GOT3 (cell line): ENCODE measurements at regions not wholly inside any gene's neighbourhood (a gene's known extent, or its start where the extent isn't known, plus 50 kb on each side); places are given as distances from the start of the nearest gene placed in this dataset.

ENCODE experiments used
- DNase-seq: peaks from one replicate; lab custom pipeline; 2025; ENCODE audit warnings: mixed read lengths; lab: John Stamatoyannopoulos, UW

DNA sequence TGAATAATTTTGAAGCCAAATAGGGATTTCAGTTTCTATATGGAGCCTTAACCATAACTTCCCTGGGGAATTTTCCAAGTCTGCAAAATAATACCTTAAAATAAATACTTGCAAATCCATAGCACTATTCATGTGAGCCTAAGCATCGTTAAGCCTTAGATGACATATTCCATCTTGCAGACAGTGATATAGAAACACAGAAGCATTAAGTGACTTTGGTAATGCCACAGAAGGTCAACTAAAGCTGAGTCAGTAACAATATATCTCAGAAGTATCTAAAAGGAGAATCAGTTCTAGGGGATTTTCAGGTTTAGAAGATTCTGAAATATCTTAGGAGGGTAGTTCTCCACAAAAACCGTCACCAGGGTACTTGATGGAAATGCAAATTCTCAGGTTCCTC, 163.4 kb upstream of the COL1A2 start:
- no peak for DNase-seq

DNA sequence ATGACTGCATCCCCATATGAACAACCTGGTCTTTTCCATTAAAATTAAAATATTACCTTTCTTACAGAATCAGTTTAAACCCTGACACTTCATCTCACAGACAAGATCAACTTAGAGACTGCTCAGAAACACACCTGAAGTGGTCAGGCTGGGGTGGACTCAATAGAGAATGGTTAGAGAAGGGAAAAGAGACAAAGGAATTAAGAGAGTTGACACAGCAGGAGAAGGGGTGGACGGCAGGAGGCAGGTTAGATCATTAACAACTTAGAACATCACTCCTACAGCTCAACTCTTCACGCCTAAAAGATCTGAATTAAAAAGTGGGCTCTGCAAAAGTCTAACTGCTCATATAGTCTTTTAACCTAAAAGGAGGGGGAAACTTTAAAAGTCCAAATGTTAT, 157.7 kb upstream of the COL1A2 start:
- no peak for DNase-seq

DNA sequence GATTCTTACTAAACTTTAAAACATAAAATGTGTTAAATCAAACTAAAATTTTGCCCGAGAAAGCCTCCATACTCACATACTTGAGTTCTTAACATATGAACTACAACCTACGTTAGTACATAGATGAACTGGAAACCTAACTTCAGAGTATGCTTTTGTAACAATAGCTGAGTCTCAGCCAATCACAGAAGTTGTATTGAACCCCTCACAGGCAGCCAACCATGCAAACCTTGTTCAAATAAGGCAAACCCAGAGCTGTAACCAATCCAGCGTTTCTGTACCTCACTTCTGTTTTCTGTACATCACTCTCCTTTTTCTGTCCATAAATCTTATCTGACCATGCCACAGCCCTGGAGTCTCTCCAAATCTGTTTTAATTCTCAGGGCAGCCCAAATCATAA, 157.3 kb upstream of the COL1A2 start:
- DNase-seq: no peak

DNA sequence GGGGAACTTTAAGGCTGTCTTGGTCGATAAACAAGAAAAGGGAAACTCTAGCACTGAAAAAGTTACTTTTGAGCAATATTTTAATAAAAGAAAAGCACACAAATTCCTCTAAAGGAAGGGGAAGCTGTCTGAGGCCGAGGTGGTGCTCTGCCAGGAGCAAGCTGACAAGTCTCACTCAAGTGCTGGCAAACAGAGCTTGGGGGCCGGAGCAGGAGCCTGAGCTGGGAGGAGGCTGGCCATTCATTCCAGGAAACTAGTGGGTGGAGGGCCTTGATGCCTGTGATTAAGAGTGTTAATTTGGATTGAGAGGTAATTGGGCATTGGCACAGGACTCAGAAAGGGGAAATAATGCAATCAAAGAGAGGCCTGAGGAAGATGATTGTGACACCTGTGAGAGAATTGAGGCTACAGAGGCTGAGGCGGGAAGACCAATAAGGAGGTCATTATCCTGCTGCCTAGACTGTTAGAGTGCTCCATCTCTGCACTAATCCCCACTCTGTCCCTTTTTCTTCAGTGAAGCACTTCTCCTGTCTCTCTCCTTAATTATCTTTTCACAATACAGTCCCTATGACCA, 154.9 kb upstream of the COL1A2 start:
- DNase-seq: no peak

DNA sequence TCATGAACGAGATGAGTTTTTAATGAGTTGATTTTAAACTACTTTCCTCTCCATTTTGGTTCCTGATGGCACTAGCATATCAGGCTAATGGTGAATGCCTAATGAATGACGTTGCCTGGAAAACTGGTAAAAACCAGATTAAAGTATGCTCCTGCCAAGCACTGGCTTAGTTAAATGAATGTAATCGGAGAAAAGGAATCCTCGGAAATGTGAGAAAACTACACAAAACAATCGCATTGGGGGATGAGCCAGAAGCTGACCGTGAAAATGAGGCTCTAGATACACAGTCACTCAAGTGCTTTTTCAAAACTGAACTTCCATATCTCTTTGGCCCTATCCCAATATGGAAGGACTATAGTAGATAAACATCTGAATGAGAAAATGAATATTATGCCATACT, 153.8 kb upstream of the COL1A2 start:
- no peak for DNase-seq

DNA sequence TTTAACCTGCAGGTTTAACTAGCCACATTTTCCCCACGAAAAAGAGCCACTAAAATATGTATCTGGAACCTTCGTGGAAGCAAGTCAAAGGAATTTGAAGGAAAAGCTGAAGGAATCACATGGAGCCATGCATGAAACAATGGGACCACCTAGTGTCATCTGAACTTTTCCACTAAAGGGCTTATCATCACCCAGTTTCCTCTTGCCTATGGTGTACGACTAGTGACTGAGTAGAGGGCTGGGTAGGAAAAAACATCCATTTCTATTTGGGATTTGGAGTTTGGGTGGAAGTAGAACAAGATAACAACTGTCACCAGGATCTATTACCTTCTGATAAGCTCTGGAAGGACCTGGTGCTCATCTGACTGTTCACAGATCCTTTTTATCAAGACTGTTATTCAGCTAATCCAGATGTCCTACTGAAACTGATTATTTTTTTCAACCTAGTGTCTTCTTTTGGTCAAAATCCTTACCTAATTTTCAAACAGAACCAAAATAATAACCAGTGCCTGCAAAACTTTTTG, 153.2 kb upstream of the COL1A2 start:
- DNase-seq: no peak

DNA sequence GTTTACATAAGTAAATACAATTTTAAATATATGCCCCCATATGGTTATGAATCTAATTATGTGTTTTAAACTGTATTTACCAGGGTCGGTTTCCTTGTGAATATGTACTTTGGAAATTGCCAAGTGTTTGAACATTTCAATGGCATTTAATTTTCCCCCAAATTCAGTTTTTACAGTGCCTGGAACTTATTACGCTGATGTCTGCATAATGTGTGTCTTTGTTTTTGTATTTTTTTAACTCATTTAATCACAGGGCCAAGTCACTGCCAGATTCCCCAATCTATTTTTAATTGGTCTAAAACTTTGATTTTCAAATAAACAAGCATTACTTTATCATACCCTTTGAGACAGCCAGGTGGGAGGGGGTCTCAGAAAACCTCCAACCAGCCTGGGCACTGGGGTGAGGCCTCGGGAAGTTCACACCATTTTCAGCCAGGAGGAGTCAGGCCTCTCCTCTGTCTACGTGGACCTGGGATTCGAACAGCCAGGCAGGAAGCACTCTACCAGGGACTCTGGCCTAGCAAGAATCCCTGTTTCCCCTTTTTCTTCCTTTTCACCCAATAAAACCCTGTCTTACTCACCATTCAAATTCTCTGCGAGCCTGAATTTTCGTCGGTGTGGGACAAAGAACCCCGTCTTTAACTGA, 151.5 kb upstream of the COL1A2 start:
- DNase-seq: no peak

DNA sequence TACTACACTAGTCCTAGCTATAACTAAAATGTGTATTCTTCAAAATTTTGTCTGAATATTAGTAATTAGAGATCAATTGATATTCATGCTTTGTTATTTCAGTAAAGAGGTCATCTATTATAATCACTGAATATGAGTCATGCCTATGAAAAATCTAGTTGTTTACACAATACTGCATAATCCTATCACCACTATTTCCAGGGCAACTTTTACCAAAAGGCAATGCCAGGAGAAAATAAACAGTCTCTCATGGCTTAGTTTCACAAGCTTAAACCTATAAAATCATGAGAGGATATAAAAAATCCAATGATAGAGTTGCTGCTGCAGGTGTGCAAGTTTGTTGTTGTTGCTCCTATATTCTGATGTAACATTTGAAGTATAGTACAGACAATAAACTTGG, 149.9 kb upstream of the COL1A2 start:
- no peak for DNase-seq

DNA sequence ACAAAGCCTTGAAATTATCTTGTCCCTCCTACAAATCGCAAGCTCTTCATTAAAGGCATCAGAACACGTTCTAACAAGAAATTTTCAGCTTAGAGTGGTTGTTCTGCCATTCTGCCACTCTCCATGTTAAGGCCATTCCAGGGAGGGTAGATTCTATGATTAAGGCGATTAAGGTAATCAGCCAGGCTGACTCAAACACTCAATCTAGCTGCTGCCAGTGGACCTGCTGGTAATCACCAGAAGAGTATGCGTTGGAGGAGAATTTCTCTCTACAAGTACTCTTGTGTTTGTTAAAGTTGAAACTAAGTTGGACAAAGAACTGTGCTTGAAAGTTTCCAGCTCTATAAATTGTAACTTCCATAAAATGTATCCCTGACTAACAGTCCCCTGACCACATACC, 149.2 kb upstream of the COL1A2 start:
- no peak for DNase-seq

DNA sequence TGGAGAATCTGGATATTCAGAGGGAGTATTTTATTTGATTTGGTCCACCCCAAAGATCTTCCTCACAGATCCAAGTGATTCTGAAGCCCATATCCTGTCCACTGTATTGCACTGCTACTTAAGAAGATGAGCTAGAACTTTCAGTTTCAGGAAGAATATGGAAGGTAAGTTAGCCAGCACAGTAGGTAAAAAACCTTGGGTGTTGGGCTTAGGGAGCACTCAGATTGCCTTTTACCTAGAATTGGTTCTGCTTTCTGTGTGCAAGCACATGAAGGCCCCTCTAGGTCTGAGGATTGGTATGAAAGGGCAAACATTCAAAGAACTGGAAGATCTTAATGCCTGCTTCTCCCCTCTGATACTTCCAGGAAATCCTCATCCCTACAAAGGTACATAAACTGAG, 146.7 kb upstream of the COL1A2 start:
- DNase-seq: no peak

DNA sequence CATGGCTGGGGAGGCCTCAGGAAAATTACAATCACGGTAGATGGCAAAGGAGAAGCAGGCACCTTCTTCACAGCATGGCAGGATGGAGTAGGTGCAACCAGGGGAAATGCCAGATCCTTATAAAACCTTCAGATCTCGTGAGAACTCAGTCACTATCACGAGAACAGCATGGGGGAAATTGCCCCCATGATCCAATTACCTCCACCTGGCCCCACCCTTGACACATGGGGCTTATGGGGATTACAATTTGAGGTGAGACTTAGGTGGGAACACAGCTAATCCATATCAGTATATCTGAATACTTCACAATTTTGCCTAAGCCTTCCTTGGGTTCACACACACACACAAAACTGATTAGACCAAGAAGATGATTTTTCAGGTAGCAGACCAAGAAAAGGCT, 145.1 kb upstream of the COL1A2 start:
- DNase-seq: no peak

DNA sequence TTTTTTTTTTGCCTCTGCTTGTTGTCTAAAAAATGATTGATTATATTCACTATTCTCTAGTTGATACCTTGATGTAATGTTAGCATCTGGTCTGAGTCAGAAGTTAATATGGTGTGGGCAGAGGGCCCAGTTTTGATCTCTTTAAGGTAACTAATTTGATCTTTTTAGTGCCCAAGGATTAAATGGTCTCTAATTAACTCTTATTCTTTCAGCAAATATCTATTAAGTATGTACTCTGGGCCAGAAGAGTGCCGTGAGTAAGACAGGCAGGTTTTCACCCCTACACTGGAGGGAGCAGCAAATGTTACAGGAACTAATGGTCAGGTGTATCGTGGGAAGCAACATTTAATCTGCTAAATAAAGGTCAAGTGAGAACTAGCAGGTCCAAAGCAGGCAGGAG, 144.6 kb upstream of the COL1A2 start:
- no peak for DNase-seq

DNA sequence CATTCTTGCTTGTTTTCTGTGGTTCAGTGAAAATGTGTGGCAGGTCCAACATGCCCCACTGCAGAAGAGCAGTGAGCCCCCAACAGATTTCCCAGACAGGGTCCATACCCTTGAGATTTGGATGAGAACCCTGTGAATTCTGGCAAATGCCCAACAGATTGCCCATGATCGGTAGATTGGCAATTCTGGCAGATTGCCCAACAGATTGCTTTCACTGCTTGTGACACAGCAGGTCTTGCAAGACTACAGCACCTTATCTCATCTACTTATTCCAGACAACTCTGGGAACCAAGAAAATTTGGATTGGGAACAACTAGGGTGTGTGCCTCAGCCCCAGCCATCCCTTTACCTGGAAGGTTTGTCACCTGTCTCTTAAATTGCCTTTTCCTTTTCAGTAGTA, 143.7 kb upstream of the COL1A2 start:
- DNase-seq: no peak

DNA sequence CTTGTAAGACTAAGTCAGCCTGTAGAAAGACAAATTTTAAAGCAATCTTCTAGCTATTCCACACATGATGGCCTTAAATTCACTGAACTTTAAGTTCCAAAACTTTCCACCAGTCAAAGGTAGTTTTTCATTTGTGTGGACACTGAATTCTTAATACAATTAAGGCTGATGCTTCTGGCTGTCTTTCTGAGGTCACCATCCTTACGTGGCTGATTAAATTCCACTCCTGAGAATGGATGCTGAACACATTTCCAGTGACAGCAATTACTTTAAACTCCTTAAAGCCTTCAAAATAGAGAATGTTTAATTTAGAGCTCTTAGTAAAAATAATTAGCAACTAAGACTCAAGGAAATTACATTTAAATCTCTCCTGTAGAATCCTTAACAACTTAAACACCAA, 142.6 kb upstream of the COL1A2 start:
- DNase-seq: no peak

DNA sequence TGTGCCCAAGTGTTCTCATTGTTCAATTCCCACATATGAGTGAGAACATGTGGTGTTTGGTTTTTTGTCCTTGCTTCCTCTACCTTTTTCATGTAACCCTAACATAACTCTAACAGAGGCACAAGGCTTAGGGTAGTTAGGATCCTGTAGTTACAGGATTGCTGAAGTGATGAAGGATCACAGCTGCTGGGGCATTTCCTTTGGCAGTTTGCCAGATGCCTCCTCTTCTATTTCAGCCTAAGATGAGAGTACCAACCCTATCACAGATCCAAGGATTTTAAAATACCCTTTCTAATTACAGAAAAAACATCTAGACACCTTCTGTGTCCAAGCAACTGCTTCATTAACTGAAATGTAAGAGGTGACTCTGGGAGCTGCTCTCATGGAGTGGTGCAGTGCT, 141.7 kb upstream of the COL1A2 start:
- DNase-seq: no peak

DNA sequence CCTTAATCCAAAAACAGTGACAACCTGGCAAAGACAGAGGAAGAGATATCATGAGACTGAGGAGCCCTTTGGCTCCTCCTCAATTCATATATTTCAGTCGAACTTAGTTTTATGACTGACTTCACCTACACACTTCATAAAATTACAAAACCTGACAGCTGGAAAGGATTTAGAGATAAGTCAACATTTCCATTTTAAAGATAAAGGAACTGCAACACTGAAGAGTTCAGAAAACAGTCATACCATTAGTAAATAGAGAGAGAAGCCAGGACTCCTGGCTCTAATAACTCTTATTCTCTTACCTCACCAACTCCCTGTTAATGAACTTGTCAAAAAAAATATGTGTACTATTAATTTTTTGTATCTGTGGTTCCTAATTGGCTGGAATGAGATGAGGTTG, 141.0 kb upstream of the COL1A2 start:
- no peak for DNase-seq

DNA sequence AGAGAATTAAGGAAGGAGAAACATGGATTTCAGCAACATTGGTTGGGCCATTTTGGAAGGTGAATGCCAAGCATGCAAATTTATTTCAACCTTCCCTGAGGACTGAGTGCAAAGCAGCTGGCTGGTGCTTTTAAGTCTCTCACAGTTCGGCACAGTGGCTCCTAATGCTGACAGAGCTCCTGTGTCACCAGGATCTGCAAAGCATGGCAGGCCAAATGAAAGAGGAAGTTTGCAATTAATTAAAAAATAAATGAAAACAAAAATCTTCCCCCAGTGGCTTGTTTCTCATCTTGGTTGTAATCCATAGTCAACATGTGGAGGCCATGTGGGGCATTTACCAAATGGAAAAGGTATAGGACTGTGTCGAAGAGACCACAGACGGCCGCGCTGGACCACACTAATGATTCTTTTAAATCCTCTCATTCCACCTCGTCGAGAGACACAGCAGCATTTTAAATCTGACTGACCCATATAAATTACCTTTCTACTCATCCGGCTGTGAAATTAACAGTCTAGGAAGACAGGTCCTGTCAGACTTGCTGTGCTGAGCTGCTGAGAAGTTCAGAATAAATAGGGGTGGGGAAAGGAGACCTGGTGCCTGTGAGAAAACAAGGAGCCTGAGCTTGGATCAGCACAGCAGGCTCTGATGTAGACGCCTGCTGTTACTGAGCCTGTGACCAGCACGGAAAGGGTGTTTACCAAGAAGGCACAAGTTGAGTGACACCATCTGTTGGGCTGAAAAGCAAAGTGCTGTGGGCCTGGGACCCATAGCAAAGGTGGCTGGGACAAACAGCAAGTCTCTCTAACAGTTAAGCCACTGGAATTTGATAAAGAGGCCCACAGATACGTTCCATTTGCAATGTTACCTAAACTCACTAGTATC, 136.0 kb upstream of the COL1A2 start:
- DNase-seq: no peak

DNA sequence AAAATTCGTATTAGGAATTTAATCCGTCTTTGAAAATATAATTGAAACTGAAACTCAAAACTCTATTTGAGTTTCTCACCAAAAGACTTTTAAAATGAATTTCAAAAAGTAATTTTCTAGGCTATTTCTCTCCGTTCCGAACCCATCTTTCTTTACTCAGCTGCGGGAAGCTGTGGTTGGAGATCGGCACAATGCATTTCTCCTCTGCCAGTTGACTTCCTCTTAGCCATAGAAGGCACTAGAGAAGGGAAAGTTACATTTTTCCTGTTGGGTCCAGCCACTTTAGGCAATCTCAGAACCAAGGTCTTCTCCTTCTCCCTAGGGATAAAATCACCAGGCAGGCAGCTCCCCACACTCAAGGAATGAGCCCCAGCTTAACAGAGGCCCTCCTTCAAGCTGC, 133.6 kb upstream of the COL1A2 start:
- no peak for DNase-seq

DNA sequence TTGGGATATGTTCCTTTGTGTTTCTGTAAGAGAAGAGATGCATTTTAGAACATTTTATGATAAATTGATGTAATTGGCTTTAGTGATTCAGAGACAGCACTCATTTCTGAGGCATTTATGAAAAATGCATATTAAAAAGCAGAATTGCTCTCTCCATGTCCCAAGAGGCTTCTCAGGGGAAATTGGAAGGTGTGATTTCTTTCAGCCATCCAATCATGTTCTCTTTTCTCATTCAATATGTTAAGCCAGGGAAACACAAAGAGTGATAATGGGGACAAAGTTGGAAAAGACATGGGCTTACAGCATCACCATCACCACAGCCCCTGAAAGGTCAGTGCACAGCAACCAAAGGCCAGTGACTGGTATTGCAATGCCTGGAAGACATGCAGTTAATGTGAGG, 129.9 kb upstream of the COL1A2 start:
- DNase-seq: no peak

DNA sequence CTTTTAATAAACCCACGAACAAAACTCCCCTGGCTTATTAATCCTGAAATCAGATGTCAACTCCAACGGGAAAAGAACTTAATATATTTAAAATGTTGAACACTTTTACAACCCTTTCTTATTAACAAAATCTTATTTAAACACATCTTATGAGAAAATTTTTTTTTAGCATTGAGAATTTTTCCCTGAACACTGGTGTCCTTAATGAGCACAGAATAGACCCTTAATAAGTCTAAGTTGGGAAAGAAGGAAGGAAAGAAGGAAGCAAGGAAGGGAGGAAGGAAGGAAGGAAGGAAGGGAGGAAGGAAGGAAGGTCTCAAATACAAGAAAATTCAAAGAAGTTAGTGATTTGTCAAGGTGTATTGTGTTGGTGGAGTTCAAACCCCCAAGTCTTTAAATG, 129.2 kb upstream of the COL1A2 start:
- no peak for DNase-seq

DNA sequence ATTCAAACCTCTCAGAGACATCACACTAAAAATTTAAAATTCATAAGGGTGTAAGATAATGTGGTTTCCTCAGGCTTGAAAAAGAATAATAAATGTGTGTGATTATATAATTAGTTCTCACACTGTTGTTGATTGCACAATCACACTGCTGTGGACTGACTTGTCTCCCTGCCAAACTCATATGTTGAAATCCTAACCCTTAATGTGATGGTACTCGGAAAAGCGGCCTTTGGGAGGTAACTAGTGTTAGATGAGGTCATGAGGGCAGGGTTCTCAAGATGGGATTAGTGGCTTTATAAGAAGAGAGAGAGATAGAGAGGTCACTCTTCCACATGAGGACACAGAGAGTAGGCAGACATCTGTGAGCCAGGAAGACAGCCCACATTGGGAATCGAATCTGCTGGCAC, 128.5 kb upstream of the COL1A2 start:
- DNase-seq: no peak

DNA sequence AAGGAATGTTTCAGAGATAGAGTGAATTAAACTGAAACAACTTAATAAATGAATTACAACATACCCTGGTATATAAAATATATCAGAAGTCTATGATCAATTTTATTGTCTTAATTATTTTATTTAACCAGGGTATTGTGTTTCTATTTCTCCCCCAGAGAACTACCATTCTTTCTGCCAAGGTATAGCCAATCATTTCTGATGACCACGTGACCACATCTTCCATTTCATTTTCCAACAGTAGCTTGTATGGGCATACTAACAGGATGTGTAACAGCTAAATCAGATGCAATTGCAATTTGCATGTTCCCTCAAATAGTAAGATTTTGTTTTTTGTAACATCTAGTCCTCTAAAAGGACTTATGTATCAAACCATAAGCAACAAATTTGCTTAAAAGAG, 123.9 kb upstream of the COL1A2 start:
- no peak for DNase-seq
